Ovary (tissue), 3 donors: ENCODE measurements at regions not wholly inside any gene's neighbourhood (a gene's known extent, or its start where the extent isn't known, plus 50 kb on each side); places are given as distances from the start of the nearest gene placed in this dataset.

Experiments used
- POLR2A ChIP-seq: fragments of 450-650 bp; IDR thresholded peaks from one replicate; pipeline ENCODE4 v1.6.1; 2017; ENCODE audit warnings: antibody characterized with exemption, mild to moderate bottlenecking, moderate library complexity
- TF ChIP-seq, protein P1 (sequence below), 3 donors: fragments of 450-650 bp in 2 of 3; fragments of 200-600 bp in 1 of 3; IDR thresholded peaks; one replicate each; pipeline versions ENCODE4 v1.5.1 to v1.8.0; 2016 to 2022; ENCODE audit warnings: antibody characterized with exemption in 3 of 3, mild to moderate bottlenecking in 1 of 3
- donor health status: DM: no; HTN: no; CAD: no.

DNA sequence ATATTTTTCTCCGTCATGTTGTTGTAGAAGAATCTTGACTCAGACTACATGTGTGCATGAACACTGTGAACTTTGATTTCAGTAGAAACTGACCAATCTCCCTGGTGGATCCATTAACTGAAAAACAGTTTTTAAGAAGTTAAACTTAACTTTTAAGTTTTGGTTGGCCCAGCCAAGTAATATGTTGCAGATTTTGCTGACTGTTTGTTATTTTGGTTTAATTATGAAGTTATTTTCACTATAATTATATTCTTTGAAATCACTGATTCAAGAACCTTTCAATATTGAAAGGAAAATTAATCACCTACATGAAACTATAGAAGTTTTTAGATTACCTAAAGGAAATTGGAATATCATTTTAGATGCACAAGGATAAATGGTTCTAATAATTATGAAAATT, 373.6 kb upstream of the COX7C start:
- TF ChIP-seq, protein P1, sequence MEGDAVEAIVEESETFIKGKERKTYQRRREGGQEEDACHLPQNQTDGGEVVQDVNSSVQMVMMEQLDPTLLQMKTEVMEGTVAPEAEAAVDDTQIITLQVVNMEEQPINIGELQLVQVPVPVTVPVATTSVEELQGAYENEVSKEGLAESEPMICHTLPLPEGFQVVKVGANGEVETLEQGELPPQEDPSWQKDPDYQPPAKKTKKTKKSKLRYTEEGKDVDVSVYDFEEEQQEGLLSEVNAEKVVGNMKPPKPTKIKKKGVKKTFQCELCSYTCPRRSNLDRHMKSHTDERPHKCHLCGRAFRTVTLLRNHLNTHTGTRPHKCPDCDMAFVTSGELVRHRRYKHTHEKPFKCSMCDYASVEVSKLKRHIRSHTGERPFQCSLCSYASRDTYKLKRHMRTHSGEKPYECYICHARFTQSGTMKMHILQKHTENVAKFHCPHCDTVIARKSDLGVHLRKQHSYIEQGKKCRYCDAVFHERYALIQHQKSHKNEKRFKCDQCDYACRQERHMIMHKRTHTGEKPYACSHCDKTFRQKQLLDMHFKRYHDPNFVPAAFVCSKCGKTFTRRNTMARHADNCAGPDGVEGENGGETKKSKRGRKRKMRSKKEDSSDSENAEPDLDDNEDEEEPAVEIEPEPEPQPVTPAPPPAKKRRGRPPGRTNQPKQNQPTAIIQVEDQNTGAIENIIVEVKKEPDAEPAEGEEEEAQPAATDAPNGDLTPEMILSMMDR (IDR thresholded peaks at IDR 0.05), result no peak
- no peak for TF ChIP-seq POLR2A
